H9 (cell line): ENCODE measurements at regions not wholly inside any gene's neighbourhood (a gene's known extent, or its start where the extent isn't known, plus 50 kb on each side); places are given as distances from the start of the nearest gene placed in this dataset.
"Not testable (repeated sequence)": the region's sequence is repeated elsewhere in the genome, so short reads cannot be mapped to it uniquely, and the experiment has no call there.

Experiments used
- DNase-seq: peaks from one replicate; pipeline ENCODE4 v3.0.0-alpha.2; 2017
- H2AFZ ChIP-seq: one replicate; pipeline ENCODE4 v1.6.1; 2013; ENCODE audit warnings: mild to moderate bottlenecking, low read length, control low read depth, moderate library complexity
- H2AK5ac ChIP-seq: 2 replicates; pipeline ENCODE4 v1.6.1; 2013; ENCODE audit warnings: low read length, control low read depth, mixed read lengths; ENCODE audit not compliant: insufficient read length
- H2BK120ac ChIP-seq: one replicate; pipeline ENCODE4 v1.6.1; 2013; ENCODE audit warnings: low read depth, mild to moderate bottlenecking, low read length, control low read depth, inconsistent platforms; ENCODE audit not compliant: poor library complexity, severe bottlenecking
- H2BK12ac ChIP-seq: 2 replicates; pipeline ENCODE4 v1.6.1; 2013; ENCODE audit warnings: low read length, control low read depth, mixed read lengths, low read depth; ENCODE audit not compliant: insufficient read length
- H2BK15ac ChIP-seq: 2 replicates; pipeline ENCODE4 v1.6.1; 2013; ENCODE audit warnings: low read depth, low read length, control low read depth
- H2BK20ac ChIP-seq: one replicate; pipeline ENCODE4 v1.6.1; 2013; ENCODE audit warnings: low read depth, mild to moderate bottlenecking, low read length, control low read depth, inconsistent platforms; ENCODE audit not compliant: poor library complexity, severe bottlenecking
- H2BK5ac ChIP-seq: 2 replicates; pipeline ENCODE4 v1.6.1; 2013; ENCODE audit warnings: low read length, control low read depth, mixed read lengths; ENCODE audit not compliant: insufficient read length
- H3K14ac ChIP-seq: 2 replicates; pipeline ENCODE4 v1.6.1; 2013; ENCODE audit warnings: low read length, control low read depth; ENCODE audit not compliant: insufficient read depth
- H3K18ac ChIP-seq: 2 replicates; pipeline ENCODE4 v1.6.1; 2013; ENCODE audit warnings: low read depth, mild to moderate bottlenecking, mixed read lengths, low read length, control low read depth; ENCODE audit not compliant: insufficient read length
- H3K23ac ChIP-seq: 2 replicates; pipeline ENCODE4 v1.6.1; 2013; ENCODE audit warnings: low read length, control low read depth, mixed read lengths, low read depth; ENCODE audit not compliant: insufficient read length
- H3K23me2 ChIP-seq: 2 replicates; pipeline ENCODE4 v1.6.1; 2013; ENCODE audit warnings: low read depth, mild to moderate bottlenecking, mixed read lengths, low read length, control low read depth; ENCODE audit not compliant: insufficient read length, poor library complexity, severe bottlenecking
- H3K27ac ChIP-seq: 2 replicates; pipeline ENCODE4 v1.5.1; 2013; ENCODE audit warnings: low read length, control low read depth, mixed read lengths, low read depth; ENCODE audit not compliant: insufficient read length
- H3K27me3 ChIP-seq: 2 replicates; pipeline ENCODE4 v1.6.1; 2013; ENCODE audit warnings: low read length, control low read depth, inconsistent platforms; ENCODE audit not compliant: insufficient read depth
- H3K4ac ChIP-seq: 2 replicates; pipeline ENCODE4 v1.6.1; 2013; ENCODE audit warnings: low read depth, mild to moderate bottlenecking, control low read depth, inconsistent platforms, low read length, moderate library complexity
- H3K4me1 ChIP-seq: 2 replicates; pipeline ENCODE4 v1.6.1; 2013; ENCODE audit warnings: low read length, control low read depth, inconsistent platforms; ENCODE audit not compliant: insufficient read depth
- H3K4me2 ChIP-seq: 2 replicates; pipeline ENCODE4 v1.6.1; 2013; ENCODE audit warnings: low read length, control low read depth, mixed read lengths; ENCODE audit not compliant: insufficient read length, insufficient read depth
- H3K56ac ChIP-seq: 2 replicates; pipeline ENCODE4 v1.6.1; 2013; ENCODE audit warnings: low read depth, mild to moderate bottlenecking, mixed read lengths, low read length, control low read depth; ENCODE audit not compliant: insufficient read length
- H3K79me1 ChIP-seq: 2 replicates; pipeline ENCODE4 v1.6.1; 2013; ENCODE audit warnings: low read depth, mild to moderate bottlenecking, moderate library complexity, low read length, control low read depth, inconsistent platforms; ENCODE audit not compliant: insufficient read depth, poor library complexity, severe bottlenecking
- H3K79me2 ChIP-seq: 2 replicates; pipeline ENCODE4 v1.6.1; 2013; ENCODE audit warnings: low read length, control low read depth, inconsistent platforms; ENCODE audit not compliant: insufficient read depth
- H3K9ac ChIP-seq: 2 replicates; pipeline ENCODE4 v1.6.1; 2013; ENCODE audit warnings: low read length, control low read depth, mixed read lengths; ENCODE audit not compliant: insufficient read length; ENCODE audit errors: extremely low read depth
- H3K9me3 ChIP-seq: one replicate; pipeline ENCODE4 v1.6.1; 2013; ENCODE audit warnings: low read depth, low read length, inconsistent platforms; ENCODE audit not compliant: control insufficient read depth
- H3T11ph ChIP-seq: one replicate; pipeline ENCODE4 v1.6.1; 2013; ENCODE audit warnings: mild to moderate bottlenecking, low read length, control low read depth, inconsistent platforms
- H4K20me1 ChIP-seq: one replicate; pipeline ENCODE4 v1.6.1; 2013; ENCODE audit not compliant: control insufficient read depth, insufficient read length, insufficient read depth
- H4K5ac ChIP-seq: 2 replicates; pipeline ENCODE4 v1.6.1; 2013; ENCODE audit warnings: low read depth, mild to moderate bottlenecking, mixed read lengths, low read length, control low read depth; ENCODE audit not compliant: insufficient read length
- H4K8ac ChIP-seq: replicated peaks from 2 replicates; pipeline ENCODE4 v1.6.1; 2013; ENCODE audit warnings: low read length, control low read depth, mixed read lengths, low read depth; ENCODE audit not compliant: insufficient read length
- H4K91ac ChIP-seq: 2 replicates; pipeline ENCODE4 v1.6.1; 2013; ENCODE audit warnings: low read depth, mild to moderate bottlenecking, moderate library complexity, mixed read lengths, low read length, control low read depth; ENCODE audit not compliant: insufficient read length
- H3K27ac Mint-ChIP-seq, 3 experiments: 2 replicates in 2 of 3; 3 replicates in 1 of 3; pipeline ENCODE4 v1.8.0; 2020 to 2021; ENCODE audit warnings: mixed read lengths in 3 of 3, mild to moderate bottlenecking in 1 of 3, moderate library complexity in 1 of 3
- H3K27me3 Mint-ChIP-seq: 2 replicates; pipeline ENCODE4 v1.8.0; 2021; ENCODE audit warnings: low read depth, mild to moderate bottlenecking, moderate library complexity, mixed read lengths
- H3K36me3 Mint-ChIP-seq, 3 experiments: 2 replicates in 2 of 3; 3 replicates in 1 of 3; pipeline ENCODE4 v1.8.0; 2020 to 2021; ENCODE audit warnings: low read depth in 3 of 3, mixed read lengths in 3 of 3; ENCODE audit not compliant: insufficient read depth in 1 of 3
- H3K4me1 Mint-ChIP-seq, 2 experiments: 2 replicates each; pipeline ENCODE4 v1.8.0; 2020; ENCODE audit warnings: mixed read lengths in 2 of 2
- H3K4me3 Mint-ChIP-seq, 2 experiments: 2 replicates in 1 of 2; 3 replicates in 1 of 2; pipeline ENCODE4 v1.8.0; 2020 to 2021; ENCODE audit warnings: mild to moderate bottlenecking in 2 of 2, mixed read lengths in 2 of 2, moderate library complexity in 1 of 2
- H3K9me3 Mint-ChIP-seq, 2 experiments: 2 replicates in 1 of 2; 3 replicates in 1 of 2; pipeline ENCODE4 v1.8.0; 2020; ENCODE audit warnings: mild to moderate bottlenecking in 2 of 2, mixed read lengths in 2 of 2, moderate library complexity in 1 of 2
- CTCF ChIP-seq: fragments of 200-600 bp; sonication (generic); conservative IDR thresholded peaks from 3 replicates; pipeline ENCODE4 v1.8.0; 2021; ENCODE audit warnings: antibody characterized with exemption, mild to moderate bottlenecking
- WGBS: extraction: QIAGEN DNeasy Blood & Tissue Kit; methylation state at CpG from one replicate; pipeline ENCODE4 v1.1.7; 2013; ENCODE audit warnings: missing lambda C conversion rate, low lambda C conversion rate, mixed read lengths; ENCODE audit not compliant: insufficient read length; ENCODE audit errors: extremely low coverage; 5-methylcytosine and 5-hydroxymethylcytosine counted together

GRCh38 chr18:1668279-1668678 lies 763.6 kb downstream of the ADCYAP1 start:
- H2AK5ac ChIP-seq, result no peak overlapping the region
- no peak overlapping the region for H3K18ac ChIP-seq
- no peak overlapping the region for H2BK20ac ChIP-seq
- H3K23me2 ChIP-seq, result no peaks in the 10 kb centered on the region
- no peaks in the 10 kb centered on the region for H3K79me1 ChIP-seq
- no peak overlapping the region for H4K5ac ChIP-seq
- H3K27me3 ChIP-seq, result no peaks in the 10 kb centered on the region
- H3K4me1 Mint-ChIP-seq, result no peaks in the 10 kb centered on the region
- DNase-seq, result no peak
- no peak overlapping the region for H4K91ac ChIP-seq
- H2AFZ ChIP-seq, result no peak overlapping the region
- H3K56ac ChIP-seq, result no peak overlapping the region
- H2BK12ac ChIP-seq, result no peak overlapping the region
- no peak overlapping the region for H3K4me3 Mint-ChIP-seq
- no peak overlapping the region for H2BK15ac ChIP-seq
- H3K4ac ChIP-seq, result no peak overlapping the region
- no peaks in the 10 kb centered on the region; the same call in 1 of the 2 replicates for H3K27me3 Mint-ChIP-seq
- H3K27ac Mint-ChIP-seq, result no peak overlapping the region
- H3K4me2 ChIP-seq, result no peak overlapping the region
- H3K36me3 Mint-ChIP-seq, result 0 out of 7 replicates have a peak, but pooled peaks cover 0 to 4% (median 0%) of the 10 kb centered on the region in 3 experiments
- no peak overlapping the region for H4K8ac ChIP-seq
- H3K23ac ChIP-seq, result no peak overlapping the region
- H3K9me3 Mint-ChIP-seq, result peaks cover 3 to 6% of the 10 kb centered on the region in 2 experiments
- H3K9ac ChIP-seq, result no peak overlapping the region
- no peak overlapping the region for H3K27ac ChIP-seq
- no peaks in the 10 kb centered on the region for H3K4me1 ChIP-seq
- H3K14ac ChIP-seq, result no peak overlapping the region
- H3K79me2 ChIP-seq, result no peaks in the 10 kb centered on the region
- H3T11ph ChIP-seq, result no peak overlapping the region
- no peak overlapping the region for H2BK5ac ChIP-seq
- no peaks in the 10 kb centered on the region for H3K9me3 ChIP-seq
- no peak for TF ChIP-seq CTCF
- no CpG with 5 or more reads among the region's 4 CpGs for WGBS
- no peaks in the 10 kb centered on the region for H4K20me1 ChIP-seq
- no peak overlapping the region for H2BK120ac ChIP-seq

GRCh38 chr18:1671710-1672109 lies 767.0 kb downstream of the ADCYAP1 start:
- not testable (repeated sequence) for H3K23ac ChIP-seq, H2BK20ac ChIP-seq, H3K27me3 ChIP-seq, DNase-seq, H2BK12ac ChIP-seq, H2AK5ac ChIP-seq, H3K4me1 ChIP-seq, H2AFZ ChIP-seq, H4K8ac ChIP-seq, H3K79me2 ChIP-seq, H3K27me3 Mint-ChIP-seq, H2BK5ac ChIP-seq, H3K27ac ChIP-seq, H3K4ac ChIP-seq, H3K4me3 Mint-ChIP-seq, H4K20me1 ChIP-seq, H3K18ac ChIP-seq, H3K4me2 ChIP-seq, H3T11ph ChIP-seq, H3K9me3 Mint-ChIP-seq, H2BK120ac ChIP-seq, H3K9ac ChIP-seq, H4K5ac ChIP-seq, H2BK15ac ChIP-seq, H3K23me2 ChIP-seq, H3K27ac Mint-ChIP-seq, H3K9me3 ChIP-seq, H3K14ac ChIP-seq, H4K91ac ChIP-seq, H3K36me3 Mint-ChIP-seq, H3K4me1 Mint-ChIP-seq, H3K79me1 ChIP-seq, H3K56ac ChIP-seq
- WGBS, result no CpG with 5 or more reads among the region's 2 CpGs
